Pancreas (tissue), 10 donors: ENCODE measurements at regions not wholly inside any gene's neighbourhood (a gene's known extent, or its start where the extent isn't known, plus 50 kb on each side); places are given as distances from the start of the nearest gene placed in this dataset.

Source experiments
- ATAC-seq, 4 donors: fragments of 200-7000 bp; cut with Tn5 transposase; one replicate each; pipeline versions ENCODE4 v1.8.0 to v1.9.1; 2020; ENCODE audit warnings: mild to moderate bottlenecking in 4 of 4, moderate library complexity in 4 of 4
- DNase-seq, 6 donors: peaks; one replicate each; pipeline ENCODE4 v3.0.0-alpha.2; 2020
- FAIRE-seq: peaks from 2 replicates; lab custom pipeline; 2012; peaks lifted over from hg19 to GRCh38; lab: Jason Lieb, UNC
- H3K27ac ChIP-seq, 4 donors: fragments of 200-600 bp; sonication (generic); 1 replicate in 3 of 4; 2 replicates in 1 of 4; pipeline versions ENCODE4 v1.5.0 to v1.8.0; 2020
- H3K27me3 ChIP-seq, 4 donors: fragments of 200-600 bp; one replicate each; pipeline ENCODE4 v1.8.0; 2021
- H3K36me3 ChIP-seq, 3 donors: fragments of 200-600 bp; sonication (generic) in 1 of 3; one replicate each; pipeline versions ENCODE4 v1.5.0 to v1.8.0; 2020 to 2021
- H3K4me1 ChIP-seq, 3 donors: fragments of 200-600 bp; one replicate each; pipeline ENCODE4 v1.8.0; 2021
- H3K4me3 ChIP-seq, 4 donors: fragments of 200-600 bp; sonication (generic) in 2 of 4; one replicate each; pipeline versions ENCODE4 v1.5.0 to v1.8.0; 2020 to 2021
- H3K9me3 ChIP-seq, 4 donors: fragments of 200-600 bp; one replicate each; pipeline ENCODE4 v1.8.0; 2021
- CTCF ChIP-seq, 4 donors: fragments of 200-600 bp; sonication (generic) in 3 of 4; IDR thresholded peaks; one replicate each; pipeline versions ENCODE4 v1.5.0 to v1.8.0; 2021; ENCODE audit warnings: antibody characterized with exemption in 4 of 4
- WGBS, 2 donors: extraction: QIAGEN DNeasy Blood & Tissue Kit; methylation state at CpG; one replicate each; pipeline ENCODE4 v1.1.7; 2013; 5-methylcytosine and 5-hydroxymethylcytosine counted together
- intact Hi-C, 3 donors: fragments of 100-400 bp; cut with DNase I; formaldehyde crosslinking; loops; one replicate each; pipeline versions ENCODE4 v1.11.1 to v1.14.2; 2022
- donor health status: healthy with polysubstance abuse.
- donor health status: DM: no; HTN: no; CAD: no; lungs with moderate emphysema.
- donor health status: DM: no; HTN: no; CAD: no.
- donor health status: control.
- donor health status: control.
- donor health status: Bipolar disorder and iron deficiency.
- donor health status: DM: yes; HTN: yes; CAD: no.
- donor health status: DM: no; HTN: no; CAD: no.
- donor health status: DM: no; HTN: no; CAD: no.
- donor health status: DM: yes; HTN: yes; CAD: no.

DNA sequence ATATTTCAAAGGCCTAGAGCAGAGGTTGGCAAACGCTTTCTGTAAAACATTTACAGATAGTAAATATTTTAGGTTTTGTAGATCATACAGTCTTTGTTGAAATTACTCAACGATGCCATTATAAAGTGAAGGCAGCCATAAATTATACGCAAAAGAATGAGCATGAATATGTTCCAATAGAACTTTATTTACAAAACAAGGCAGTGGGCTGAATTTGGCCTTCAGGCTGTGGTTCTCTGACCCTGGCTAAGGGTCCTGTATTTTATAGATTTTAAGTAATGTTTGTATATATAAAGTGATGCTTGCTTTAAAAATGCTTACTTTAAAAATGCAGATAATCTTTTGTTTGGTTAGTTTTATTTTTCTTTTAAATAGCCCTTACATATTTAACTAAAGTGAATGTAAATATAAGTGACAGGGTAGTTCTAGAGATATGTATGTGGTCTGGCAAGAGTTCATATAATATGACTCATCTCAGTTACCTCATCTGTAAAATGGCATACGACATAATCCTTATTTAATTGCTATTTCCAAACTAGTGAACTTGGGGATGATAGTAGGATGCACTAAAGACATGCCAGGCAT, 51.7 kb upstream of the ATP5MC3 start:
- intact Hi-C loops, result no loop called here
- no peak for TF ChIP-seq CTCF (IDR thresholded peaks at IDR 0.05)
- Histone ChIP-seq H3K36me3 (no peaks in the 10 kb centered on the region), H3K27me3 (no peaks in the 10 kb centered on the region), H3K27ac (no peak overlapping the region), H3K4me3 (no peak overlapping the region), H3K4me1 (no peaks in the 10 kb centered on the region), H3K9me3 (no peaks in the 10 kb centered on the region)
- ATAC-seq, result no peak
- DNase-seq, result no peak
- 29% methylated on average over 4 of the region's 4 CpGs for WGBS, 2 donors
- no peak for FAIRE-seq
